ENCODE measurements at regions not wholly inside any gene's neighbourhood (a gene's known extent, or its start where the extent isn't known, plus 50 kb on each side); places are given as distances from the start of the nearest gene placed in this dataset.
"Not testable (repeated sequence)": the region's sequence is repeated elsewhere in the genome, so short reads cannot be mapped to it uniquely, and the experiment has no call there.

DNA sequence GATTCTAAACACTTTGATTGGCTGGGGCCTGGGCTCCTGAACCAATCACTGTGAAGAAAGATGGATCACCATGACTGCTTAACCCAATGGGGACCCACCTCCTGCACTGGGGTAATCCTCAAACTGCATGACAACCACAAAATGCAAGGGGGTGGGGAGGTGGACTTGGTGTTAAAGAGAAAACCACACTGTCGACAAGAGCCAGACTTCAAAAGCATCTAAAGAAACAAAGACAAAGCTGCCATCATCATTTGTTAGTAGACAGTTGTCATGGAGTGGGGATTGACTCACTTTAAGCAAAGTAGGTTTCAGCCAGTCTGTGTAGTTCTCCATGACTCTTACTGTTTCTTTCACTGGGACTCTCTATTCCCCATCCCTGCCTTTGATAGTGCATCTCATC is 433.8 kb downstream of the PLPP3 start:
- no peak for DNase-seq

DNA sequence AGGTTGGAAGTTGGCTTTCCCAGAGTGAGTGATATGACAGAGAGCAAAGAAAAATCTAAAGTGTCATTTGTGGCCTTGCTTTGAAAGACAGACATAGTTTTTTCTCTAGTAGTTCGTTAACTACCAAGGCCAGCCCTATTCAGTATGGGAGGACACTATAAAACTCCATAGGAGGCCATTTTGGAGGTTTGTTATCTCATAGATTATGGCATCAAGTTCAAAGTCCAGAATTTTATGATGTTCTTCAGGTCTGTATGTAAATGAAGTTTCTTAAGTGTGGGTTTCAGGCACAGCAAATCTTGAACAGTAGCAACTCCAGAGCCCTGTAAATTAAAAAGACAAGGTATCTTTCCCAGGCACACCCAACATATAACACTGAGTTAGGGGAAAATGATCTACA is 437.1 kb downstream of the PLPP3 start:
- DNase-seq: no peak

GRCh38 chr1:56139836-56140235 is 439.5 kb downstream of the PLPP3 start:
- DNase-seq: no peak

- DNase-seq: no peak
Measured at GRCh38 chr1:56137521-56138505, 441.6 kb downstream of the PLPP3 start.

DNA sequence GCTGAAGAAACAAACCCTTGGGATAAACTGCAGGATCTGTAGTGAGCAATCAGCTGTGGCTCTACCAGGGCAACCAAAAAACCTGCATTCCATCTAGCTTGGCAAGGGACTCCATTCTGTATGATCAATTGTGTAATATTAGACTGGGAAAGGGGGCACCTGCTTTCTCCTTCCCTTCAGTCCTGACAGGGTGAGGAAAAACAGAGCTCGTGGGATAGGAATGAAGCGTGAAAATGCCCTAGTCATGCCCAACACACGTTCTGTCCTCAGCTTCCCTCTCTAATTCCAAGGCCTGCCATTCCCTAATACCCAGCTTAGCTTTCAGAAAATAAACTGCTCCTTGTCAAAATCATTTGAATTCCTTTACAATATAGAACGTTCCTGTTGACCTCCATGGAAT is 442.3 kb downstream of the PLPP3 start:
- no peak for DNase-seq

DNA sequence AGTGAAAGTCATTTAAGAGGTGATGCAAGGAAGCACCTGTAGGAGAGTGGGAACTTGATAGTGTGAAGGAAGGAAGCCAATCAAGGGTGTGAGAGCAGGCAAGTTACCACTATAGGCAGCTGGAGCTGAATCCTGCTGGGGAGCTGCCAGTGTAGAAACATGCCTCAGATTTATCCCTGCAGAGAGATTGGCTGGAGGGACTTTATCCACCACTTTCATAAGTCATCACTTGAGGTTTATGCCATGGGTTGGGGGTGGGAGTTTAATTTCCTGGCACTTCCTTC is 443.6 kb downstream of the PLPP3 start:
- DNase-seq: no peak

DNA sequence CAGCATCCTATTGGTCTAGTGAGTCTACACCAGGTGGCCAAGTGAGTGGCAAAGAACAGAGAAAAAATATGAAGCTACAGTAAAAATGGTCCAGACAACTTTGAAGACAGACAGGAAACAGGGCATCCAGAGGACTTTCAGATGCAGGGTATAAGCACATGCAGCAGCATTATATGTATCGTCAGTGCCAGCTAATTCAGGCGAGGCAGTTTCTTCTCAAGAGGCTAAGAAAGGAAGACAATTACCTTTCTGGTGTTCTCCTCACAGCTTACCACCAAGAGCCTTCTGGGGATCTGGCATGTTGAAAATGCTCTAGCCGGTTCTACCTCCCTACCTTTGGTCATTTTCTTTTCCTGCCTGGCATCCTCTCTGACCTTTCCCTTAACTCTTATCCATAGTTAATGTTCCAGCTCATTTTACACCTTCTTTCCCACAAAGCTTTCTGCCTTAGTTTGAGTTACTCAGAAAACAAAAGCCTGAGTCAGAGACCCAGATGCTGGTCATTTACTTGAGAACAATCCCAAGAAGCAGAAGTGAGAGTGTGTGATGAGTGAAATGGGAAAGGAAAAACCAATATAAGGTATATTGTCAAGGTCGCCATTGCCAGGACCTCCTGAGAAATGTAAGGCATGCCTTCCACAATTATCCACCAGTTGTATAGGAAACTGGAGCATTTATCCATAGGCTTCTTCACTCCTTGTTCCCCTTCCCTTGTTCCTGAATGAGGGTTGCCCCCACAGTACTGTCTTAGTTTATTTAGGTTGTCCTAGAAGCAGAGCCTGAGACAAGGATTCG is 444.1 kb downstream of the PLPP3 start:
- no peak for DNase-seq

GRCh38 chr1:56133522-56134472 is 445.6 kb downstream of the PLPP3 start:
- DNase-seq: no peak

DNA sequence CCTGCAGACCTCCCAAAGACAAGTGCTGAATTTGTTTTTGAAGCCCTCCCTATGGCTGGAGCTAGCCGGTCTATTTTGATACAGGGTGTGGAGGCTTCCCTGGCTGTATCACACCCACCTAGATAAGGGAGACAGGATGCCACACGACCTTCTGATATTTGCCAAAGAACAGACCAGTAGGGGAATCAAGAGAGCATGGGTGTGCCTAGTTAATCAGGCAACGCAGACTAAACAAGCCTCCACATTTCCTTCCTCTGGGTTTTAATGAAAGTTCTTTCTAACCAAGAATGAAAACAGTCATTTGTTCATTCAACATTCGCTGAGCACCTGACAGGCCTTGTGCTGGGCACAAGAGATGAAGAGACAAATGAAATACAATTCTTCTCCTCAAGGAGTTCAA is 446.8 kb downstream of the PLPP3 start:
- DNase-seq: no peak

- no peak for DNase-seq
Measured at GRCh38 chr1:56129837-56130236, 449.5 kb downstream of the PLPP3 start.

- DNase-seq: no peak
Measured at GRCh38 chr1:56125316-56125715, 454.0 kb downstream of the PLPP3 start.

DNA sequence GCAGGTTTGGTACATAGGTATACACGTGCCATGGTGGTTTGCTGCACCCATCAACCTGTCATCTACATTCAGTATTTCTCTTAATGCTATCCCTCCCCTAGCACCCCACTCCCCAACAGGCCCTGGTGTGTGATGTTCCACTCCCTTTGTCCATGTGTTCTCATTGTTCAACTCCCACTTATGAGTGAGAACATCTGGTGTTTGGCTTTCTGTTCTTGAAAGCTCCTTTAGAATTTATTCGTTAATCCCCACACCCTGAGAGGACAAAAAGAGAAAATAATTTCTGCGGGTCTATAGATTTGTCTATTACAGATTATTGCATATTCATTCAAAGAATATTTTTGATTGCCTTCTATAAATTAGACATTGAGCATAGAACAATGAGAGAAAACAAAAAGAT is 455.5 kb downstream of the PLPP3 start:
- DNase-seq: no peak

GRCh38 chr1:56123421-56123820 is 455.9 kb downstream of the PLPP3 start:
- no peak for DNase-seq

- no peak for DNase-seq
Measured at GRCh38 chr1:56120021-56120420, 459.3 kb downstream of the PLPP3 start.

DNA sequence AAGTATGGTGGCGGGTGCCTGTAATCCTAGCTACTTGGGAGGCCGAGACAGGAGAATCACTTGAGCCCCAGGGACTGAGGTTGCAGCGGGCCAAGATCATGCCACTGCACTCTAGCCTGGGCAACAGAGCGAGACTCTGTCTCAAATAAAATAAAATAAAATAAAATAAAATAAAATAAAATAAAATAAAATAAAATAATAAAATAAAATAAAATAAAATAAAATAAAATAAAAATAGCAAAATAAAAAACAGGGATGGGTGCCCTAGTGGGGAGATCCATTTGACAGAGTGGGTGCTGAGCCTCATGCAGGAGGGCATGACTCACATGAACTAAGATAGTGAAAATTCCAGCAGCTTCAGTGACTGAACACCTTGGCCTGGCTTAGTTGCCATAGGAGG is 460.7 kb downstream of the PLPP3 start:
- not testable (repeated sequence) for DNase-seq

GRCh38 chr1:56115701-56116100 is 463.7 kb downstream of the PLPP3 start:
- DNase-seq: no peak

DNA sequence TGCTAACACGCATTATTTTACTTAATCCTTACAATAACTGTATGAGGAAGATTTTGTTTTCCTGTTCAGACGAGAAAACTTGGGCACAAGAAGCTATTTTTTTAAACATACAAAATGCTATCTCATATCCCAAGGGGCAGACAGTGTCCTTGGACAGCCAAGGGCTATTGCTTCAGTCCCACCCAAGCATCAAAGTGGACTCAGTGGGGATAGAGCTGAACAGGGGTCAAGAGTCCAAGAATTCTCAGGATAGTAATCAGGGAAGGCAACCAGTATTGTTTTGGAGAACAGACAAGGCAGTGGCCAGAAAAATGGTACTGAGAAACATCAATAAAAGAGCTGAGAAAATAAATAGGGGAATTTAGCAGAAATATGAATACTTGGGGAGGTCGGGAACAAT is 465.7 kb downstream of the PLPP3 start:
- no peak for DNase-seq

DNA sequence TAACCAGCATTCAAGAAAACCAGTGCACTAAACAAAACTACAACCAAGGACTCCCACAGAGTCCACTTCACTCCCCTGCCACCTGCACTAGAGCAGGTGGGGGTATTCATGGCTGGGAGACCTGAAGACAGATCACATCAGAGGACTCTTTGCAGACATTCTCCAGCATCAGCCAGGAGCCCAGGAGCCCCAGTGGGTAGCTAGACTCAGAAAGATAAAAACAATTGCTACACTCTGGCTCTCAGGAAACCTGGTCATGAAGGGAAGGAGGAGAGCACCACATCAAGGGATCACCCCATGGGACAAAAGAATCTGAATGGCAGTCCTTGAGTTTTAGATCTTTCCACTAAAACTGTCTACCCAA is 472.1 kb downstream of the PLPP3 start:
- DNase-seq: no peak

DNA sequence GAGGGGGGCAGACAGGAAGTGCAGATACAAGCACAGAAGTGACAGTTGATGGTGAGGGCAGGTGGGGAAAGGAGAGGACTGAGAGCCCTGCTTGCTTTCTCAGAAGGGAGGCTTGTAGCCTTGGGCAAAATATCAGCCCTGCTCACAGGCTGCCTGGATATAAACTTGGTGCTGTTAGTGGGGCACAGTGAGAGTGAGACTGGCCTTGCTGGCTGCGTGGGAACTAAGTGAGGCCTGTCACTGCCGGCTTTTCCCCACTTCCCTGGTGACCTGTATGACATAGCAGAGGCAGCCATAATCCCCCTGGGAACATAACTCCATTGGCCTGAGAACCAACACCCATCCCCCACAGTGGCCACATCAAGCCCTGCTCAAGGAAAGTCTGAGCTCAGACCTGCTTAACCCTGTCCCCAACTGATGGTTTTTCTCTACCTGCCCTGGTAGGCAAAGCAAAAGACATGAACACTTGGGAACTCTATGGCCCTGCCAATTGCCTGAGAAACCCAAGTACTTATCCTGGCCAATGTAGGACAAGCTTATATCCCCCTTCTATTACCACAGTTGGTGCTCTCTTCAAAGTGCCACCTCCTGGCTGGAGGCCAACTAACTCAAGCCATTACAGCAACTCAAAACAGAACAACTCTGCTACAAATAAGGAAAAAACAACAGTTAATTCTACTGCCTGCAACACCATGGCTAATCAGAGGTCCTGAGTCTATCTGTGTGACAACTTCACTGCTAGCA is 472.7 kb downstream of the PLPP3 start:
- DNase-seq: no peak

GRCh38 chr1:56105397-56105796 is 474.0 kb downstream of the PLPP3 start:
- no peak for DNase-seq

DNA sequence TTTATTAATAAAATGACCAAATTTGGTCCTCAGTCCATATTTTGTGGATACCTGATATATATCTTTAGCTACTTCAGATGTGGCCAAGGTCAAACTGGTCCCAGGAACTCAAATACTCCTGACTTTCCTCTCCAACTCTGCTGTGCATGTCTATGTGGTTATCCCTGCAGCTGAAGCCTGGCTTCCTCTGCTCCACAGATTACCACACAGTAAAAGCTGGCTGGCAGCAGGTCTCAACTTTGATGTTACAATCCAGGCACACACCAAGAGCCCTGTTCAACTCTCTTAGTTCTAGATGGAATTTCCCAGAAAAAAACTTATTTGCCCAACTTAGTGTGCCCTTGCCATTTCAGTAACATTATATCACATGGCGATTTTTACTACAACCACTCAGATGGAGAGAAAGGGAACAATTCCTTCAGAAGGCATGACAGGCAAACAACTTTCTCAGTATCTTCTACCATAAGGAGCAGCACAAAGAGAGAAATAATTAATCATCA is 479.5 kb downstream of the PLPP3 start:
- no peak for DNase-seq

GRCh38 chr1:56098946-56099345 is 480.4 kb downstream of the PLPP3 start:
- DNase-seq: no peak
